Panc1 (cell line): ENCODE measurements at regions not wholly inside any gene's neighbourhood (a gene's known extent, or its start where the extent isn't known, plus 50 kb on each side); places are given as distances from the start of the nearest gene placed in this dataset.

Experiments used
- ATAC-seq: fragments of 200-7000 bp; cut with Tn5 transposase; 2 replicates; pipeline ENCODE4 v1.9.1; 2020; ENCODE audit warnings: mild to moderate bottlenecking, moderate library complexity
- BruUV-seq: library from RNA; stranded (reverse); fragments of 400-500 nt; replicated peaks from 2 replicates; lab custom pipeline; 2021; lab: Mats Ljungman, UMichigan
- CTCF ChIA-PET: fragments of 300-600 bp; sonication (Branson Sonifier 250); formaldehyde crosslinking; loops from one replicate; lab custom pipeline; 2022; ENCODE audit warnings: antibody characterized with exemption; lab: Charles Lee
- POLR2A ChIA-PET: fragments of 300-600 bp; sonication (Branson Sonifier 250); formaldehyde crosslinking; loops from one replicate; lab custom pipeline; 2022; ENCODE audit warnings: antibody characterized with exemption; lab: Charles Lee
- DNase-seq: peaks from one replicate; pipeline ENCODE4 v3.0.0-alpha.2; 2010; ENCODE audit warnings: low read depth, low spot score
- H3K27ac ChIP-seq: 2 replicates; pipeline ENCODE4 v1.5.1; 2011; ENCODE audit warnings: mild to moderate bottlenecking, low read length, inconsistent platforms
- H3K27me3 ChIP-seq: fragments of 200-500 bp; sonication (Bioruptor generic); 2 replicates; pipeline ENCODE4 v1.6.0; 2014; ENCODE audit warnings: low read length, inconsistent platforms; ENCODE audit not compliant: control insufficient read depth, insufficient read depth
- H3K36me3 ChIP-seq: fragments of 200-500 bp; sonication (Bioruptor generic); 2 replicates; pipeline ENCODE4 v1.5.1; 2014; ENCODE audit warnings: inconsistent platforms, mild to moderate bottlenecking, low read length, moderate library complexity; ENCODE audit not compliant: control insufficient read depth, insufficient read depth
- H3K4me1 ChIP-seq: 2 replicates; pipeline ENCODE4 v1.5.1; 2011; ENCODE audit warnings: inconsistent platforms, mild to moderate bottlenecking, low read length, moderate library complexity; ENCODE audit not compliant: control insufficient read depth, insufficient read depth
- H3K4me3 ChIP-seq, 2 experiments: 2 replicates each; pipeline ENCODE4 v1.5.1; 2011 to 2012; ENCODE audit warnings: low read depth in 2 of 2, low read length in 2 of 2, mild to moderate bottlenecking in 2 of 2, inconsistent platforms in 1 of 2, moderate library complexity in 1 of 2
- H3K9me3 ChIP-seq: fragments of 200-500 bp; sonication (Bioruptor generic); 2 replicates; pipeline ENCODE4 v1.5.1; 2014; ENCODE audit warnings: low read depth, mild to moderate bottlenecking, inconsistent platforms, low read length, moderate library complexity; ENCODE audit not compliant: control insufficient read depth, insufficient read depth
- CTCF ChIP-seq: fragments of 450-650 bp; IDR thresholded peaks from 2 replicates; pipeline ENCODE4 v1.5.1; 2017; ENCODE audit warnings: mild to moderate bottlenecking
- POLR2AphosphoS5 ChIP-seq: IDR thresholded peaks from 2 replicates; pipeline ENCODE4 v1.6.1; 2012; ENCODE audit warnings: mild to moderate bottlenecking, low read depth, low read length, moderate library complexity
- REST ChIP-seq, 2 experiments: IDR thresholded peaks; 2 replicates each; pipeline ENCODE4 v1.6.1; 2011 to 2012; ENCODE audit warnings: low read depth in 2 of 2, control low read depth in 1 of 2, low read length in 1 of 2, mild to moderate bottlenecking in 1 of 2, moderate library complexity in 1 of 2; ENCODE audit not compliant: insufficient read depth in 1 of 2
- SIN3A ChIP-seq: IDR thresholded peaks from 2 replicates; pipeline ENCODE4 v1.6.1; 2012; ENCODE audit warnings: low read depth, mild to moderate bottlenecking, low read length, moderate library complexity, borderline replicate concordance; ENCODE audit not compliant: insufficient read depth
- TCF7L2 ChIP-seq: IDR thresholded peaks from 2 replicates; pipeline ENCODE4 v1.6.1; 2011; ENCODE audit warnings: mild to moderate bottlenecking, low read depth, low read length, inconsistent platforms
- in situ Hi-C: cut with HindIII; loops from 2 replicates; pipeline ENCODE4 v1.10.0; 2016; ENCODE audit warnings: low sequenced_read_pairs, low pct_unique_long_range_greater_than_20kb
- intact Hi-C: fragments of 100-400 bp; cut with micrococcal nuclease; formaldehyde crosslinking; loops from one replicate; pipeline ENCODE4 v1.10.0; 2022; ENCODE audit not compliant: unreplicated experiment

- Histone ChIP-seq H3K36me3 (no peaks in the 10 kb centered on the region), H3K9me3 (no peaks in the 10 kb centered on the region), H3K27ac (no peak overlapping the region), H3K4me3 (no peak overlapping the region), H3K27me3 (peaks cover 3% of the 10 kb centered on the region), H3K4me1 (no peaks in the 10 kb centered on the region)
- POLR2A ChIA-PET = no interaction called here
- DNase-seq (no peak), ATAC-seq (no peak)
- CTCF ChIA-PET = no interaction called here
- in situ Hi-C loops = no loop called here
- TF ChIP-seq SIN3A (no peak), POLR2AphosphoS5 (no peak), REST (IDR thresholded peaks at IDR 0.05; ENCODE audit: insufficient read depth in 1 of 2, low read depth in 2 of 2, low read length in 1 of 2) (no peak), TCF7L2 (no peak), CTCF (no peak)
- BruUV-seq = no TSS peak
- intact Hi-C loops = no loop called here
These were observed 57.0 kb upstream of the PFKP start for GRCh38 chr10:3010334-3010733.

- H3K4me3 ChIP-seq = no peak overlapping the region
- no peak overlapping the region for H3K27ac ChIP-seq
- DNase-seq (no peak), ATAC-seq (no peak)
- BruUV-seq = no TSS peak
- in situ Hi-C loops (no loop called here), intact Hi-C loops (no loop called here)
- no peaks in the 10 kb centered on the region for H3K4me1 ChIP-seq
- no peaks in the 10 kb centered on the region for H3K36me3 ChIP-seq
- POLR2A ChIA-PET = no interaction called here
- TF ChIP-seq CTCF (no peak), SIN3A (no peak), TCF7L2 (no peak), POLR2AphosphoS5 (no peak)
- H3K9me3 ChIP-seq = no peaks in the 10 kb centered on the region
- CTCF ChIA-PET = no interaction called here
- peaks cover 3% of the 10 kb centered on the region for H3K27me3 ChIP-seq
These were observed 58.0 kb upstream of the PFKP start for GRCh38 chr10:3009341-3009740.
